Mucosa of rectum (tissue), 2 donors: ENCODE measurements at regions not wholly inside any gene's neighbourhood (a gene's known extent, or its start where the extent isn't known, plus 50 kb on each side); places are given as distances from the start of the nearest gene placed in this dataset.
A peak's percentile ranks its signal among the peaks of the same experiment; 100 is the strongest.

Source experiments
- H3K27ac ChIP-seq, 2 donors: one replicate each; pipeline ENCODE4 v1.7.0; 2013; ENCODE audit warnings: inconsistent platforms in 2 of 2, low read depth in 2 of 2, low read length in 2 of 2
- H3K27me3 ChIP-seq, 2 donors: one replicate each; pipeline ENCODE4 v1.7.0; 2013; ENCODE audit warnings: low read length in 2 of 2; ENCODE audit not compliant: control insufficient read depth in 2 of 2, insufficient read depth in 2 of 2
- H3K36me3 ChIP-seq, 2 donors: one replicate each; pipeline ENCODE4 v1.7.0; 2013; ENCODE audit warnings: low read length in 2 of 2; ENCODE audit not compliant: control insufficient read depth in 2 of 2, insufficient read depth in 2 of 2
- H3K4me1 ChIP-seq, 2 donors: one replicate each; pipeline ENCODE4 v1.7.0; 2013; ENCODE audit warnings: low read length in 2 of 2, mild to moderate bottlenecking in 1 of 2; ENCODE audit not compliant: control insufficient read depth in 2 of 2, insufficient read depth in 2 of 2
- H3K4me3 ChIP-seq, 2 donors: one replicate each; pipeline ENCODE4 v1.7.0; 2013; ENCODE audit warnings: low read length in 2 of 2
- H3K9ac ChIP-seq, 2 donors: one replicate each; pipeline ENCODE4 v1.7.0; 2013; ENCODE audit warnings: low read length in 2 of 2, low read depth in 1 of 2, mild to moderate bottlenecking in 1 of 2
- H3K9me3 ChIP-seq, 2 donors: one replicate each; pipeline ENCODE4 v1.7.0; 2013; ENCODE audit warnings: low read length in 2 of 2; ENCODE audit not compliant: control insufficient read depth in 2 of 2
- donor health status: healthy.
- donor health status: Normal muscosa, but diverticular disease.

GRCh38 chr5:135655468-135655815, 76.7 kb upstream of the CXCL14 start:
- H3K27me3 ChIP-seq: no peaks in the 10 kb centered on the region
- no peaks in the 10 kb centered on the region for H3K4me1 ChIP-seq
- no peak overlapping the region for H3K4me3 ChIP-seq
- no peak overlapping the region for H3K9ac ChIP-seq
- H3K36me3 ChIP-seq: no peaks in the 10 kb centered on the region
- no peaks in the 10 kb centered on the region for H3K9me3 ChIP-seq
- no peak overlapping the region for H3K27ac ChIP-seq

- no peak overlapping the region for H3K4me3 ChIP-seq
These were observed 76.1 kb upstream of the CXCL14 start for GRCh38 chr5:135654761-135655467.

GRCh38 chr5:135651156-135651555, 72.4 kb upstream of the CXCL14 start:
- no peak overlapping the region for H3K27ac ChIP-seq

More at GRCh38 chr5:135654761-135655467, 76.1 kb upstream of the CXCL14 start:
- Histone ChIP-seq H3K27me3 (no peaks in the 10 kb centered on the region), H3K36me3 (no peaks in the 10 kb centered on the region), H3K9ac (no peak overlapping the region), H3K9me3 (no peaks in the 10 kb centered on the region), H3K4me1 (no peaks in the 10 kb centered on the region), H3K27ac (no peak overlapping the region)

GRCh38 chr5:135650081-135650480, 71.3 kb upstream of the CXCL14 start:
- no peaks in the 10 kb centered on the region for H3K9me3 ChIP-seq
- no peak overlapping the region for H3K27ac ChIP-seq
- no peaks in the 10 kb centered on the region for H3K36me3 ChIP-seq
- no peak overlapping the region for H3K4me3 ChIP-seq
- H3K9ac ChIP-seq: no peak overlapping the region
- no peaks in the 10 kb centered on the region for H3K4me1 ChIP-seq
- H3K27me3 ChIP-seq: no peaks in the 10 kb centered on the region

More at GRCh38 chr5:135651156-135651555, 72.4 kb upstream of the CXCL14 start:
- no peaks in the 10 kb centered on the region for H3K27me3 ChIP-seq
- H3K4me1 ChIP-seq: no peaks in the 10 kb centered on the region
- no peaks in the 10 kb centered on the region for H3K36me3 ChIP-seq
- H3K4me3 ChIP-seq: no peak overlapping the region
- H3K9me3 ChIP-seq: no peaks in the 10 kb centered on the region
- H3K9ac ChIP-seq: no peak overlapping the region

- H3K4me1 ChIP-seq: no peaks in the 10 kb centered on the region
- no peak overlapping the region for H3K4me3 ChIP-seq
- no peak overlapping the region for H3K9ac ChIP-seq
- H3K9me3 ChIP-seq: no peaks in the 10 kb centered on the region
- H3K27me3 ChIP-seq: no peaks in the 10 kb centered on the region
- no peak overlapping the region for H3K27ac ChIP-seq
- no peaks in the 10 kb centered on the region for H3K36me3 ChIP-seq
These were observed 70.6 kb upstream of the CXCL14 start for GRCh38 chr5:135649435-135649834.

GRCh38 chr5:135648116-135648515, 69.3 kb upstream of the CXCL14 start:
- Histone ChIP-seq H3K9ac (no peak overlapping the region), H3K36me3 (no peaks in the 10 kb centered on the region), H3K27ac (no peak overlapping the region), H3K4me1 (no peaks in the 10 kb centered on the region), H3K9me3 (no peaks in the 10 kb centered on the region), H3K4me3 (no peak overlapping the region), H3K27me3 (no peaks in the 10 kb centered on the region)

- H3K9me3 ChIP-seq: no peaks in the 10 kb centered on the region
- peak overlapping the region in 1 of 2 donors; percentile 9 for H3K27ac ChIP-seq
These were observed 66.8 kb upstream of the CXCL14 start for GRCh38 chr5:135645336-135646180.

GRCh38 chr5:135644816-135645215, 66.0 kb upstream of the CXCL14 start:
- H3K9me3 ChIP-seq: no peaks in the 10 kb centered on the region
- peak overlapping the region in 1 of 2 donors; percentile 9 for H3K27ac ChIP-seq

More at GRCh38 chr5:135645336-135646180, 66.8 kb upstream of the CXCL14 start:
- Histone ChIP-seq H3K36me3 (no peaks in the 10 kb centered on the region), H3K4me1 (no peaks in the 10 kb centered on the region), H3K27me3 (no peaks in the 10 kb centered on the region), H3K9ac (no peak overlapping the region), H3K4me3 (no peak overlapping the region)

GRCh38 chr5:135643881-135644766, 65.3 kb upstream of the CXCL14 start:
- Histone ChIP-seq H3K4me3 (no peak overlapping the region), H3K9me3 (no peaks in the 10 kb centered on the region), H3K27ac (no peak overlapping the region), H3K9ac (no peak overlapping the region), H3K27me3 (no peaks in the 10 kb centered on the region), H3K4me1 (no peaks in the 10 kb centered on the region), H3K36me3 (no peaks in the 10 kb centered on the region)

More at GRCh38 chr5:135644816-135645215, 66.0 kb upstream of the CXCL14 start:
- H3K4me3 ChIP-seq: no peak overlapping the region
- H3K27me3 ChIP-seq: no peaks in the 10 kb centered on the region
- H3K4me1 ChIP-seq: no peaks in the 10 kb centered on the region
- H3K36me3 ChIP-seq: no peaks in the 10 kb centered on the region
- no peak overlapping the region for H3K9ac ChIP-seq
